A549 (cell line): ENCODE measurements at regions not wholly inside any gene's neighbourhood (a gene's known extent, or its start where the extent isn't known, plus 50 kb on each side); places are given as distances from the start of the nearest gene placed in this dataset.

ENCODE experiments used
- ATAC-seq, 2 experiments: fragments of 200-7000 bp in 1 of 2; fragments of >200 bp in 1 of 2; cut with Nextera tagmentation in 1 of 2; cut with Tn5 transposase in 1 of 2; 3 replicates each; pipeline versions ENCODE4 v1.8.0 to v1.9.1; 2018 to 2020; ENCODE audit warnings: mild to moderate bottlenecking in 1 of 2, moderate library complexity in 1 of 2
- CTCF ChIA-PET: fragments of 300-600 bp; sonication (Branson Sonifier 250); formaldehyde crosslinking; extraction: SDS; loops from one replicate; lab custom pipeline; 2021; ENCODE audit warnings: antibody characterized with exemption, inconsistent platforms; lab: Yijun Ruan, JAX
- POLR2A ChIA-PET: fragments of 350-600 bp; formaldehyde crosslinking; extraction: SDS; loops from one replicate; lab custom pipeline; 2021; ENCODE audit warnings: antibody characterized with exemption, inconsistent platforms; lab: Yijun Ruan, JAX
- DNase-seq, 2 experiments: peaks; one replicate each; pipeline versions ENCODE4 v3.0.0 to v3.0.0-alpha.2; 2011 to 2016; ENCODE audit warnings: low read depth in 1 of 2, low spot score in 1 of 2
- FAIRE-seq: peaks from 2 replicates; lab custom pipeline; 2011; peaks lifted over from hg19 to GRCh38; lab: Jason Lieb, UNC
- H3K27ac ChIP-seq, 2 experiments: fragments of >200 bp; sonication (Bioruptor Twin); formaldehyde crosslinking; 3 replicates each; pipeline ENCODE4 v1.5.1; 2016 to 2017
- H3K4me1 ChIP-seq: fragments of >200 bp; sonication (Bioruptor Twin); formaldehyde crosslinking; 3 replicates; pipeline ENCODE4 v1.6.1; 2016
- H3K4me2 ChIP-seq: fragments of >200 bp; sonication (Bioruptor Twin); formaldehyde crosslinking; 3 replicates; pipeline ENCODE4 v1.6.1; 2016
- H3K4me3 ChIP-seq: fragments of >200 bp; sonication (Bioruptor Twin); formaldehyde crosslinking; 3 replicates; pipeline ENCODE4 v1.5.1; 2016
- H3K9me3 ChIP-seq: fragments of >200 bp; sonication (Bioruptor Twin); formaldehyde crosslinking; 3 replicates; pipeline ENCODE4 v1.6.1; 2016
- CBX2 ChIP-seq: fragments of 200-600 bp; sonication (generic); IDR thresholded peaks from 2 replicates; pipeline ENCODE4 v1.6.1; 2016; ENCODE audit warnings: low read depth, mild to moderate bottlenecking, borderline replicate concordance
- CEBPB ChIP-seq, 2 experiments: fragments of >200 bp in 1 of 2; sonication (Bioruptor Twin) in 1 of 2; formaldehyde crosslinking in 1 of 2; IDR thresholded peaks; 2 replicates each; pipeline ENCODE4 v1.6.1; 2012 to 2016
- CHD2 ChIP-seq: fragments of 150-350 bp; IDR thresholded peaks from 2 replicates; pipeline ENCODE4 v1.6.1; 2014; ENCODE audit warnings: low read length; ENCODE audit not compliant: partially characterized antibody
- EHF ChIP-seq: fragments of 250-450 bp; sonication (Bioruptor Pico); IDR thresholded peaks from 2 replicates; pipeline ENCODE4 v1.5.0; 2020; ENCODE audit warnings: mild to moderate bottlenecking
- EP300 ChIP-seq, 2 experiments: fragments of >200 bp; sonication (Bioruptor Twin); formaldehyde crosslinking; IDR thresholded peaks; 2 replicates in 1 of 2; 3 replicates in 1 of 2; pipeline ENCODE4 v1.6.1; 2016 to 2017
- FOSL2 ChIP-seq, 2 experiments: fragments of 450-650 bp in 1 of 2; fragments of >200 bp in 1 of 2; sonication (Bioruptor Twin) in 1 of 2; formaldehyde crosslinking; IDR thresholded peaks; 2 replicates each; pipeline versions ENCODE4 v1.5.0 to v1.6.1; 2016 to 2020; ENCODE audit warnings: mild to moderate bottlenecking in 1 of 2, moderate library complexity in 1 of 2
- HDAC2 ChIP-seq: fragments of 200-600 bp; sonication (generic); IDR thresholded peaks from 2 replicates; pipeline ENCODE4 v1.6.1; 2016
- KDM1A ChIP-seq: fragments of 200-600 bp; sonication (generic); IDR thresholded peaks from 2 replicates; pipeline ENCODE4 v1.6.1; 2016; ENCODE audit warnings: low read depth, mild to moderate bottlenecking
- MYC ChIP-seq: IDR thresholded peaks from 2 replicates; pipeline ENCODE4 v1.6.1; 2012; ENCODE audit warnings: mild to moderate bottlenecking, inconsistent platforms, low read length, improper control_type of control experiment, borderline replicate concordance
- NR3C1 ChIP-seq: fragments of >200 bp; sonication (Bioruptor Twin); formaldehyde crosslinking; IDR thresholded peaks from 3 replicates; pipeline ENCODE4 v1.6.1; 2017
- RAD21 ChIP-seq, 2 experiments: fragments of >200 bp in 1 of 2; sonication (Bioruptor Twin) in 1 of 2; formaldehyde crosslinking in 1 of 2; IDR thresholded peaks in 1 of 2; conservative IDR thresholded peaks in 1 of 2; 2 replicates in 1 of 2; 3 replicates in 1 of 2; pipeline ENCODE4 v1.6.1; 2012 to 2018; ENCODE audit warnings: inconsistent platforms in 1 of 2
- RFX5 ChIP-seq: fragments of 450-650 bp; IDR thresholded peaks from 2 replicates; pipeline ENCODE4 v1.7.1; 2014; ENCODE audit warnings: antibody characterized with exemption, mild to moderate bottlenecking, moderate library complexity
- ZC3H11A ChIP-seq: fragments of 450-650 bp; IDR thresholded peaks from 2 replicates; pipeline ENCODE4 v1.6.1; 2014; ENCODE audit warnings: antibody characterized with exemption, mild to moderate bottlenecking
- ZNF302 ChIP-seq: fragments of 250-450 bp; sonication (Bioruptor Pico); IDR thresholded peaks from 2 replicates; pipeline ENCODE4 v1.9.0; 2021; ENCODE audit warnings: inconsistent platforms, mild to moderate bottlenecking, moderate library complexity
- WGBS: methylation state at CpG from one replicate; pipeline ENCODE4 v1.1.6; 2017; ENCODE audit errors: missing lambda C conversion rate; 5-methylcytosine and 5-hydroxymethylcytosine counted together
- TF ChIP-seq, protein P1 (sequence below): fragments of 200-600 bp; sonication (generic); IDR thresholded peaks from 2 replicates; pipeline ENCODE4 v1.6.1; 2016; ENCODE audit warnings: antibody characterized with exemption, mild to moderate bottlenecking, moderate library complexity
- TF ChIP-seq, protein P2 (sequence below): fragments of 150-350 bp; IDR thresholded peaks from 2 replicates; pipeline ENCODE4 v1.6.1; 2014; ENCODE audit warnings: low read depth, mild to moderate bottlenecking, low read length
- TF ChIP-seq, protein P3 (sequence below): IDR thresholded peaks from 2 replicates; pipeline ENCODE4 v1.6.1; 2012; ENCODE audit warnings: low read depth, borderline replicate concordance
- TF ChIP-seq, protein P4 (sequence below): fragments of >200 bp; sonication (Bioruptor Twin); formaldehyde crosslinking; IDR thresholded peaks from 3 replicates; pipeline ENCODE4 v1.6.1; 2016
- TF ChIP-seq, protein P5 (sequence below): IDR thresholded peaks from 2 replicates; pipeline ENCODE4 v1.6.1; 2012
- TF ChIP-seq, protein P6 (sequence below): fragments of >200 bp; sonication (Bioruptor Twin); formaldehyde crosslinking; IDR thresholded peaks from 3 replicates; pipeline ENCODE4 v1.5.1; 2016

DNA sequence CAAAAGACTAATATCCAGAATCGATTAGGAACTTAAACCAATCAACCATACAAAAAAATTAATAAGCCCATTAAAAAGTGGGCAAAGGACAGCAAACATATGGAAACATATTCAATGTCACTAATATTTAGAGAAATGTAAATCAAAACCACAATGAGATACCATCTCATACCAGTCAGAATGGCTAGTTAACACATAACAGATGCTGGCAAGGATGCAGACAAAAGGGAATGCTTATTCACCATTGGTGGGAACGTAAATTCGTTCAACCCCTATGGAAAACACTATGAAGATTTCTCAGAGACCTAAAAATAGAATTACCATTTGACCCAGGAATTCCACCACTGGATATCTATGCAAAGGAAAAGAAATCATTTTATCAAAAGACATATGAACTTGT is 468.2 kb upstream of the ST6GAL2 start (continued):
- TF ChIP-seq, protein P1, sequence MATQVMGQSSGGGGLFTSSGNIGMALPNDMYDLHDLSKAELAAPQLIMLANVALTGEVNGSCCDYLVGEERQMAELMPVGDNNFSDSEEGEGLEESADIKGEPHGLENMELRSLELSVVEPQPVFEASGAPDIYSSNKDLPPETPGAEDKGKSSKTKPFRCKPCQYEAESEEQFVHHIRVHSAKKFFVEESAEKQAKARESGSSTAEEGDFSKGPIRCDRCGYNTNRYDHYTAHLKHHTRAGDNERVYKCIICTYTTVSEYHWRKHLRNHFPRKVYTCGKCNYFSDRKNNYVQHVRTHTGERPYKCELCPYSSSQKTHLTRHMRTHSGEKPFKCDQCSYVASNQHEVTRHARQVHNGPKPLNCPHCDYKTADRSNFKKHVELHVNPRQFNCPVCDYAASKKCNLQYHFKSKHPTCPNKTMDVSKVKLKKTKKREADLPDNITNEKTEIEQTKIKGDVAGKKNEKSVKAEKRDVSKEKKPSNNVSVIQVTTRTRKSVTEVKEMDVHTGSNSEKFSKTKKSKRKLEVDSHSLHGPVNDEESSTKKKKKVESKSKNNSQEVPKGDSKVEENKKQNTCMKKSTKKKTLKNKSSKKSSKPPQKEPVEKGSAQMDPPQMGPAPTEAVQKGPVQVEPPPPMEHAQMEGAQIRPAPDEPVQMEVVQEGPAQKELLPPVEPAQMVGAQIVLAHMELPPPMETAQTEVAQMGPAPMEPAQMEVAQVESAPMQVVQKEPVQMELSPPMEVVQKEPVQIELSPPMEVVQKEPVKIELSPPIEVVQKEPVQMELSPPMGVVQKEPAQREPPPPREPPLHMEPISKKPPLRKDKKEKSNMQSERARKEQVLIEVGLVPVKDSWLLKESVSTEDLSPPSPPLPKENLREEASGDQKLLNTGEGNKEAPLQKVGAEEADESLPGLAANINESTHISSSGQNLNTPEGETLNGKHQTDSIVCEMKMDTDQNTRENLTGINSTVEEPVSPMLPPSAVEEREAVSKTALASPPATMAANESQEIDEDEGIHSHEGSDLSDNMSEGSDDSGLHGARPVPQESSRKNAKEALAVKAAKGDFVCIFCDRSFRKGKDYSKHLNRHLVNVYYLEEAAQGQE: no peak
- TF ChIP-seq CEBPB (IDR thresholded peaks at IDR 0.05) (no peak), CBX2 (no peak)
- TF ChIP-seq, protein P2, sequence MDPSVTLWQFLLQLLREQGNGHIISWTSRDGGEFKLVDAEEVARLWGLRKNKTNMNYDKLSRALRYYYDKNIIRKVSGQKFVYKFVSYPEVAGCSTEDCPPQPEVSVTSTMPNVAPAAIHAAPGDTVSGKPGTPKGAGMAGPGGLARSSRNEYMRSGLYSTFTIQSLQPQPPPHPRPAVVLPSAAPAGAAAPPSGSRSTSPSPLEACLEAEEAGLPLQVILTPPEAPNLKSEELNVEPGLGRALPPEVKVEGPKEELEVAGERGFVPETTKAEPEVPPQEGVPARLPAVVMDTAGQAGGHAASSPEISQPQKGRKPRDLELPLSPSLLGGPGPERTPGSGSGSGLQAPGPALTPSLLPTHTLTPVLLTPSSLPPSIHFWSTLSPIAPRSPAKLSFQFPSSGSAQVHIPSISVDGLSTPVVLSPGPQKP: no peak

DNA sequence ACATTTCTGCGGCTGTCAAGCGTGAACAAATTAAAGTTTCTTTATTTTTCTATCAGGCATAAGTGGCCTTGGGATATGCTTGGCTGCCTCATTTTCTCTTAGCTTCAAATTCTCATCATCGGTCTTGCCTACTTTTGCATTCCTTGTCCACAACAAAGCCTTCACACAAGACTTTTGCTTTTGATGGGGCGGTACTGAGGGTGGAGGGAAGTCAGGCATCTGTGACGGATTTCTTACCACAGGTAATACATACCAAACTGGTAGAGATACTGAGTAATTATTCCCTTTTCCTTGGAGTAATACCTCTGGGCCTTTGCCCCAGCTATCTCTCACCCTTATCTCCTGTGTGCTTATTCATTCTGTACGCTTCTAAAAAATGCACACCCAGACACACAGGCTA is 468.3 kb upstream of the RGPD4 start:
- FAIRE-seq: no peak
- TF ChIP-seq EHF: no peak
- no peak for TF ChIP-seq KDM1A
- TF ChIP-seq, protein P3, sequence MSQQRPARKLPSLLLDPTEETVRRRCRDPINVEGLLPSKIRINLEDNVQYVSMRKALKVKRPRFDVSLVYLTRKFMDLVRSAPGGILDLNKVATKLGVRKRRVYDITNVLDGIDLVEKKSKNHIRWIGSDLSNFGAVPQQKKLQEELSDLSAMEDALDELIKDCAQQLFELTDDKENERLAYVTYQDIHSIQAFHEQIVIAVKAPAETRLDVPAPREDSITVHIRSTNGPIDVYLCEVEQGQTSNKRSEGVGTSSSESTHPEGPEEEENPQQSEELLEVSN: no peak
- no peak for TF ChIP-seq NR3C1
- no peak for TF ChIP-seq EP300 (IDR thresholded peaks at IDR 0.05)
- TF ChIP-seq CHD2: no peak
- TF ChIP-seq RAD21 (conservative IDR thresholded peaks at IDR 0.05 in 1 of 2, IDR thresholded peaks at IDR 0.05 in 1 of 2): no peak
- TF ChIP-seq FOSL2 (IDR thresholded peaks at IDR 0.05): no peak
- no peak for TF ChIP-seq FOSL2 (CRISPR knock-in tag; IDR thresholded peaks at IDR 0.05)
- no peak for TF ChIP-seq ZC3H11A
- no peak for TF ChIP-seq CEBPB (IDR thresholded peaks at IDR 0.05)
- TF ChIP-seq ZNF302: no peak
- TF ChIP-seq CBX2: no peak
- TF ChIP-seq, protein P2: no peak
- no peak for TF ChIP-seq MYC
- no peak for TF ChIP-seq RFX5
- no peak for TF ChIP-seq HDAC2
- TF ChIP-seq, protein P4, sequence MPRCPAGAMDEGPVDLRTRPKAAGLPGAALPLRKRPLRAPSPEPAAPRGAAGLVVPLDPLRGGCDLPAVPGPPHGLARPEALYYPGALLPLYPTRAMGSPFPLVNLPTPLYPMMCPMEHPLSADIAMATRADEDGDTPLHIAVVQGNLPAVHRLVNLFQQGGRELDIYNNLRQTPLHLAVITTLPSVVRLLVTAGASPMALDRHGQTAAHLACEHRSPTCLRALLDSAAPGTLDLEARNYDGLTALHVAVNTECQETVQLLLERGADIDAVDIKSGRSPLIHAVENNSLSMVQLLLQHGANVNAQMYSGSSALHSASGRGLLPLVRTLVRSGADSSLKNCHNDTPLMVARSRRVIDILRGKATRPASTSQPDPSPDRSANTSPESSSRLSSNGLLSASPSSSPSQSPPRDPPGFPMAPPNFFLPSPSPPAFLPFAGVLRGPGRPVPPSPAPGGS: no peak
- TF ChIP-seq, protein P5, sequence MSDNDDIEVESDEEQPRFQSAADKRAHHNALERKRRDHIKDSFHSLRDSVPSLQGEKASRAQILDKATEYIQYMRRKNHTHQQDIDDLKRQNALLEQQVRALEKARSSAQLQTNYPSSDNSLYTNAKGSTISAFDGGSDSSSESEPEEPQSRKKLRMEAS: no peak
- TF ChIP-seq, protein P6, sequence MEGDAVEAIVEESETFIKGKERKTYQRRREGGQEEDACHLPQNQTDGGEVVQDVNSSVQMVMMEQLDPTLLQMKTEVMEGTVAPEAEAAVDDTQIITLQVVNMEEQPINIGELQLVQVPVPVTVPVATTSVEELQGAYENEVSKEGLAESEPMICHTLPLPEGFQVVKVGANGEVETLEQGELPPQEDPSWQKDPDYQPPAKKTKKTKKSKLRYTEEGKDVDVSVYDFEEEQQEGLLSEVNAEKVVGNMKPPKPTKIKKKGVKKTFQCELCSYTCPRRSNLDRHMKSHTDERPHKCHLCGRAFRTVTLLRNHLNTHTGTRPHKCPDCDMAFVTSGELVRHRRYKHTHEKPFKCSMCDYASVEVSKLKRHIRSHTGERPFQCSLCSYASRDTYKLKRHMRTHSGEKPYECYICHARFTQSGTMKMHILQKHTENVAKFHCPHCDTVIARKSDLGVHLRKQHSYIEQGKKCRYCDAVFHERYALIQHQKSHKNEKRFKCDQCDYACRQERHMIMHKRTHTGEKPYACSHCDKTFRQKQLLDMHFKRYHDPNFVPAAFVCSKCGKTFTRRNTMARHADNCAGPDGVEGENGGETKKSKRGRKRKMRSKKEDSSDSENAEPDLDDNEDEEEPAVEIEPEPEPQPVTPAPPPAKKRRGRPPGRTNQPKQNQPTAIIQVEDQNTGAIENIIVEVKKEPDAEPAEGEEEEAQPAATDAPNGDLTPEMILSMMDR: no peak
- no peak overlapping the region for H3K4me3 ChIP-seq
- H3K4me2 ChIP-seq: no peak overlapping the region
- H3K4me1 ChIP-seq: no peaks in the 10 kb centered on the region
- no peak for DNase-seq
- no peak overlapping the region for H3K27ac ChIP-seq
- no peaks in the 10 kb centered on the region for H3K9me3 ChIP-seq
- 78% methylated on average over 6 of the region's 6 CpGs for WGBS
- ATAC-seq: no peak
- ChIA-PET POLR2A (no interaction called here), CTCF (no interaction called here)
